Activated CD8-positive, alpha-beta memory T cell treated with anti-CD3 and anti-CD28 coated beads for 36 hours (primary cell): ENCODE measurements at regions not wholly inside any gene's neighbourhood (a gene's known extent, or its start where the extent isn't known, plus 50 kb on each side); places are given as distances from the start of the nearest gene placed in this dataset.

Source experiments
- CTCF ChIA-PET: fragments of 350-600 bp; sonication (Branson Sonifier 250); formaldehyde crosslinking; loops from one replicate; lab custom pipeline; 2021; ENCODE audit warnings: antibody characterized with exemption; lab: Charles Lee
- POLR2A ChIA-PET: fragments of 350-600 bp; sonication (Branson Sonifier 250); formaldehyde crosslinking; loops from one replicate; lab custom pipeline; 2021; ENCODE audit warnings: antibody characterized with exemption; lab: Charles Lee

- CTCF ChIA-PET: no interaction called here
- POLR2A ChIA-PET: no interaction called here
These were observed 99.6 kb upstream of the SCG2 start for GRCh38 chr2:223701761-223702160.

- ChIA-PET CTCF (no interaction called here), POLR2A (no interaction called here)
These were observed 98.1 kb upstream of the SCG2 start for GRCh38 chr2:223700221-223700620.

DNA sequence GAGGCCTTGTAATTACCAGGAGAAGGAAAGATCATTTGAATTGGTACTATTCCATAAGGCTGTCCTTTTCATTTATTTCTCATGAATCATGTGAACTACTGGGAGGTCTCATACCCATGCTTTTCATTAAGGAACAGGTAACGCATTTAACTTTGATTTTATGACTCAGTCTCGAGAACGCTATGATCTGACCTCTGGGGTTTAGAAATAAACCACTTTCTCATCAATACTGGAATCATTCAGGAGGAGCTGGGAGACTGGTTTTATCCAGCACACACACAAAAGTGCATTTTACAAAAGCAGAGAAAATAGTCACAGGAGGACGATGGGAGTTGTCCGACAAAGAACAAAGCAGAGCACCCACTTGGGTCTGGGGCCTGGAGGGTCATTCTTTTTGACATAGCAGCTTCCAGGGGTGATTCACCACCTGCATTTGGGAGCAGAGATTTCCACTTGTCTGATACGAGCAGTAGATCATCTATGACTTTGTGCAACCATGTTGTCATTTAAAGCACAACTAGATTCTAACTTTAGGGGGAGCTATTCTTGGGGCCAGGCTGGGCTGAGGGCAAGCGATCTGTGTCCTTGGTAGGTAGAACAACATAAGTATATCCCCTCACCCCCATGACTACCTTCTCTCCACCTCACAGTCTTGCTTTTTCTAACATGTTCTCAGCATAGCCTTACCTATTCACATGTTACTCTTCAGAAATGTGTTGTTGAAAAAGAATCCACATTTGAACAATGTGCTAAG is 95.9 kb upstream of the SCG2 start:
- CTCF ChIA-PET: interaction anchor here (0.6 kb wide), 1 partner anchor 64 kb away, joined by 3 read pairs; no protein-coding TSS in a partner anchor
- POLR2A ChIA-PET: no interaction called here

GRCh38 chr2:223697316-223697891 is 95.2 kb upstream of the SCG2 start:
- ChIA-PET POLR2A (no interaction called here), CTCF (interaction anchor here (0.6 kb wide), 1 partner anchor 65 kb away, joined by 3 read pairs; no protein-coding TSS in a partner anchor)

DNA sequence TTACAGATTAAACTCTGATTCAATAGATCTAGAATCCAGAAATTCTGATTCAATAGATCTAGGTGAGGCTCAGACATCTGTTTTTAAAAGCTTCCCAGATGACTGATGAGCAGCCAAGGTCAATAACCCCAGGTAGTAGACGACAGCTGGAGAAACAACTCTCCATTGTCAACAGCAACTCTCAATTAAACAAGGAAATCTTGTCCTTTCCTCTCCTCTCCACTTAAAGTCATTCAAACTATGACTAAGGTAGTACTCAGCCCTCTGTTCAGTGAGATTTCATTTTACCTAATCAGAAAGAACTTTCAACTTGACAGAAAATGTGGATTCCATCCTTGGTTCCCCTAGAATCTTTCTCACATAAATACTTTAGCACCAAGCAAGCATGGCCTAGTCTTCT is 94.6 kb upstream of the SCG2 start:
- ChIA-PET POLR2A (no interaction called here), CTCF (no interaction called here)

DNA sequence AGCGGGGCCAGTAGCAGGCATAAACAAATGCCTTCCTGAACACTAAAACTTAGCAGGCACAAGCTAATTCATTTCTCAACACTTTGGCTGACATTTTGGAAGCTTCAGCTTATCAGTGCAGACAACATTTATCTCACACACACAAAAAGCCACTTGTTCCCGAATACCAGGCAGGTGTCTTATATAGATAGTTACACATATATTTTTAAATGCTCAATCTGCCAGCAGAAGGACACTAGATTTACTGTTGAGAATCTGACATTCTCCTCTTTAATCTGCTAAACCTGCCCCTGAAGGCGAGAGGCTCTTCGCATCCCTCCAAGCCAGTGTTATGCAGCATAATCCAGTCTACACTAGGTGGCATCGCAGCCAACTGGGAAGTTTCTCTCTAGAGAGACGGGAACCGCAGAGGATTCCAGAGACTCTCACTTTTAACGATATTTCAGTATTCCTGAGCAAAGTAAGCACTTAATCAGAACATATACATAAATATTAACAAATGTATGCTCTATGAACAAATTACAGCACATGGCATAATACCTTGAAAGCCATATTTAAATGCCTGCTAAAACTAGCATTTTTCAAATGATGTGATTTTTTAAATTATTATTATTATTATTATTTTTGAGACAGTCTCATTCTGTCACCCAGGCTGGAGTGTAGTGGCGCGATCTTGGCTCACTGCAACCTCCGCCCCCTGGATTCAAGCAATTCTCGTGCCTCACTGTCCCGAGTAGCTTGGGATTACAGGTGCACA is 90.2 kb upstream of the SCG2 start:
- ChIA-PET POLR2A (no interaction called here), CTCF (no interaction called here)

GRCh38 chr2:223688094-223688835 is 86.1 kb upstream of the SCG2 start:
- ChIA-PET CTCF (no interaction called here), POLR2A (no interaction called here)

DNA sequence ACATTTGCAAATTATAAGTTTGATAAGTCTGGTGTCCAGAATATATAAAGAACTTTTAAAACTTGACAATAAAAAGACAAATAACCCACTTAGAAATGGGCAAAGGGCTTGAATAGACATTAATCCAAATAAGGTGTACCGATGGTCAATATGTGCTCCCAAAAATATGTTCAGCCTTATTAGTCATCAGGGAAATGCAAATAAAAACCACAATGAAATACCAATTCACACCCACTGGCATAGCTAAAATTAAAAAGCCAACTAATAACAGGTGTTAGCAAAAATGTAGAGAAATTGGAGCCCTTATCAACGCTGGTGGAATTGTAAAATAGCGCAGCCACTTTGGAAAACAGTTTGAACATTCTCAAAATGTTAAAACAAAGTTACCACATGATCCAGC is 79.0 kb upstream of the SCG2 start:
- POLR2A ChIA-PET: no interaction called here

GRCh38 chr2:223674998-223675609 is 72.9 kb upstream of the SCG2 start:
- CTCF ChIA-PET: no interaction called here

More for the DNA sequence above, 79.0 kb upstream of the SCG2 start:
- CTCF ChIA-PET: no interaction called here

GRCh38 chr2:223669453-223670225 is 67.5 kb upstream of the SCG2 start:
- CTCF ChIA-PET: no interaction called here
- POLR2A ChIA-PET: no interaction called here

More at GRCh38 chr2:223674998-223675609, 72.9 kb upstream of the SCG2 start:
- POLR2A ChIA-PET: no interaction called here

GRCh38 chr2:223668302-223668998 is 66.3 kb upstream of the SCG2 start:
- CTCF ChIA-PET: no interaction called here
- POLR2A ChIA-PET: no interaction called here

GRCh38 chr2:223654384-223654915 is 52.3 kb upstream of the SCG2 start:
- ChIA-PET CTCF (interaction anchor here (0.6 kb wide), 1 partner anchor 616 kb away, joined by 3 read pairs; no protein-coding TSS in a partner anchor), POLR2A (no interaction called here)

DNA sequence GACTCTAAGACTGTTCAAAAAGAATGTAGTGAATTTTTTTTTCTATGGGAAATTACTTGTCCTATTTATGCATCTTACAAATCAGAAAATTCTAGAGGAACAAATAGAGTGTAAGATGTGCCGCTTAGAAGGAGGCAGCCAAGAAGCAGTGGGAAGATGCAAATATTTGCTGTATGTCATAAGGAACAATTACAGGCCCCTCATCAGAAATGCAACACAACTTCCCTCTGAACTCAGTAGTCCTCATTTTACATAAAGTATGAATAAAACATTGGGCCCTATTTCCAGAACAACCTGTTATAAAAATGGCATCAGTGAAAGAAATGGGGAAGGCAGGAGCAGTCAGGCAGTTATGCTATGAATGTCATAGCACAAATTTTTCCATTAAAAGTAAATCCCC is 50.7 kb upstream of the SCG2 start:
- POLR2A ChIA-PET: no interaction called here
- CTCF ChIA-PET: no interaction called here

- ChIA-PET POLR2A (no interaction called here), CTCF (no interaction called here)
These were observed 50.0 kb upstream of the SCG2 start for GRCh38 chr2:223652122-223652521.
